ENCODE measurements at regions not wholly inside any gene's neighbourhood (a gene's known extent, or its start where the extent isn't known, plus 50 kb on each side); places are given as distances from the start of the nearest gene placed in this dataset.
A peak's percentile ranks its signal among the peaks of the same experiment; 100 is the strongest.
"Not testable (repeated sequence)": the region's sequence is repeated elsewhere in the genome, so short reads cannot be mapped to it uniquely, and the experiment has no call there.

DNA sequence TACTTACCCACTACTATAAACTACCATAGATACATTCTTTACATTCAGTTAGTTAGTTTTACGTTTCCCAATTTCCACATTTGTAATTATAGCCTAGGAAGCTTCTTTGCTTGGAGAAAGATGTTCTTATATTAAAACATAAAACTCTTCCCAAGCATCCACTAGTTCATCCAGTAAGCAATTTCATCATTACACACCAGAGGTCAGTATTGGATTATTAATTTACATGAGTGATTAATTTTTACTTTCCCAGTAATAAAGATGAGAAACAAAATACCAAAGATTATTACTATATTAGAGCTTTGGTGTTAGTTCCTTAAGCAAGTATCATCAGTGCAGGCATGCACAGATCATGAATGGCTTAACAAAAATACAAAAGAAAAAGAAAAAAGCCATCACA is 518.4 kb downstream of the TUBA3C start:
- not testable (repeated sequence) for DNase-seq (ENCODE audit: low spot score)

DNA sequence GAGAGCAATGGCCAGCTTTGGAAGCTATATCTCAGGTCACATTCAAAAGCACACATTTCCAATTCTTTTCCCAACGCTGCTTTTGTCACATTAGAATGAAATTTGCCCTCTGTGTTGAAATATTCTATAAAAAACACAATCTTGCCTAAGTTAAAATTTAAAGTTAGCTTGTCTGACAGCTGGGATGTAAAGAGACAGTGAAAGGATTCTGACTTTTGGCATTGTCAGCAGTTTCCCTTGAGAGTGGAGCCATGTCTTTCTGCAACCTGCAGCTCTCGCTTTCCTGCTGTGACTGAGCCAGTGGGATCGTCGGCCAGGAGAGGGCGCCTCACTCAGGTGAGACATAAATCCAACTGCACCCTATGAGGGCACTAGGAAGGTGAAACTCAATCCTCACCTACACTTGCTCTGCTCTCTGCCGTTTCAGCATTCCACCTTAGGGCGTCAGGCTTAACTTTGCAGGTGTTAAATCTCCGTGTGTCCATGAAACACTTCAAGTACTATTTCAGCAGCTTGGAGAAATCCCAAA is 537.9 kb downstream of the TUBA3C start:
- DNase-seq (ENCODE audit: low spot score): peak; percentile 8

GRCh38 chr13:18628928-18629327 is 552.7 kb downstream of the TUBA3C start:
- not testable (repeated sequence) for DNase-seq (ENCODE audit: low spot score)

DNA sequence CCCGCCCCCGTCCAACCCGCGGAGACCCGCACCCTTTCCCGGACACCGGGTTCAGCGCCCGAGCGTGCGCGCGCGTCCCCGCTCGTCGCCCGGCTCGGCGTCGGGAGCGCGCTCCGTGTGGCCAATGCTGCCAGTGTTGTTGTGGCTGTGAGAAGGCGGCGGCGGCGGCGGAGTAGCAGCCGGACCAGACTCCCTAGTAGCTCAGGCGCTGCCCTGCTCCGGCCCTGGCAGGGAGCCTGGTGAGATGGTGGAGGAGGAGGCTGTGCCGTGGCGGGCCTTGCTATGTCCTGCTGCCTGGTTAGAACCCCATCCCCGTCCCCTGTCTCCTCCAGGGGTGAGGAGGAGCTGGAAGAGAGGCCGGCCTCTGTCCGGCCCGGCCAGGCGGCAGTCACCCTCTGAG is 553.2 kb downstream of the TUBA3C start:
- DNase-seq (ENCODE audit: low spot score): no peak

DNA sequence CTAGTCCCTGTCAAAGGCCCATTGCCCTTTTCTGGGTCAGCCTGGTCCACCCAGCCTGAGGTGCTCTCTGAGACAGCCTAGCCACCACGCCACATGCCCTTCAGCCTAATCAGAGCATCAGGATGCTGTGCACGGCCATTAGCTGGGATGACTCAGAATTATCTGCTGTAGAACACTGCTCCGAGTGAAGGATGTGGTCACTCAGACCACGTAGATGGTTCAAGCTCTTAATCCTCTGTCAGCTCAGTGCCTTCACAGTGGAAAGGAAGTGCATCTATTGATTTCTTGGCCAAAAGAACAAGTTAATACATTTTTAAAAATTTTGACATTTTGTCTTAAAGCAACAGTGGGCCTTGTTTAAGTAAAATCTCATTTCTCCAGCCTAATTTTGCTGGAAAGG is 557.6 kb downstream of the TUBA3C start:
- not testable (repeated sequence) for DNase-seq (ENCODE audit: low spot score)

DNA sequence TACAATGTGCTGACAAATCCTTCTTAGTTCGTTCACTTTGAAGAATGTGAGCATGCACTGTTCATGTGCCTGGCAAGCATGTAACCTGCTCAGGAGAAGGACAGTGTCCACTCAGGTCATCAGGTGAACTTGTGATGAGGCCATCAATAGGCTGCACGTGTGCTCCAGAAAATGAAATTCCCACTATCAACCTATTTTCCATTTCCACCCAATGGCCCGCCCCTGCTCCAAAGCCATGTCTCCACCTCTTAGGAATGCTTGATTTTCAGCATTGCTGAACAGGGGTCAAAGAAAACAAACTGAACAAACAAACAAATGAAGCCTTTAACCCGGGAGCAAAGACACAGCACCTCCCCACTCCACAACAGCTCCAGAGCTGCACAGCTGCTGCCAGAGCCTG is 563.2 kb downstream of the TUBA3C start:
- DNase-seq (ENCODE audit: low spot score): not testable (repeated sequence)

GRCh38 chr13:18610476-18610875 is 571.1 kb downstream of the TUBA3C start:
- not testable (repeated sequence) for DNase-seq (ENCODE audit: low spot score)

- not testable (repeated sequence) for DNase-seq (ENCODE audit: low spot score)
Observed at GRCh38 chr13:18609371-18609770, 572.3 kb downstream of the TUBA3C start.

- DNase-seq (ENCODE audit: low spot score): not testable (repeated sequence)
Observed at GRCh38 chr13:18608851-18609250, 572.8 kb downstream of the TUBA3C start.

DNA sequence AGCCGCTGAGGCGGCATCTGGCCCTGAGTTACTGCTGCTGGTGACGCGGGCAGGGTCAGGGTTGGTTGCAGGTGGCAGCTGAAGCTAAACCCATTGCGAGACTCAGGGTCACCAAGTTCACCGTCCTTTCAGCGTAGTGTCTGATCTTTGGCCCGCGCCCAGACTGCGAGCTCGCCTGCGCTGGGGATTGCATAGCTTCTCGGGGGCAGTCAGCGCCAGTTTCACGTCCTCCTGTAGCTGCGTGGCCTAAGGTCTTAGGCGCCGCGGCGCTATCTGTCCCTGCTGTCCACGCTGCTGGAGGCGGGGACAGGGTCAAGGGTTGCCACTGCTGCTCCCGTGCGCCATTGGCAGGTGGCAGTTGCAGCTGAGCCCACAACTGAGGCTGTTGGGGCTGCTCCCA is 581.3 kb downstream of the TUBA3C start:
- DNase-seq (ENCODE audit: low spot score): not testable (repeated sequence)

DNA sequence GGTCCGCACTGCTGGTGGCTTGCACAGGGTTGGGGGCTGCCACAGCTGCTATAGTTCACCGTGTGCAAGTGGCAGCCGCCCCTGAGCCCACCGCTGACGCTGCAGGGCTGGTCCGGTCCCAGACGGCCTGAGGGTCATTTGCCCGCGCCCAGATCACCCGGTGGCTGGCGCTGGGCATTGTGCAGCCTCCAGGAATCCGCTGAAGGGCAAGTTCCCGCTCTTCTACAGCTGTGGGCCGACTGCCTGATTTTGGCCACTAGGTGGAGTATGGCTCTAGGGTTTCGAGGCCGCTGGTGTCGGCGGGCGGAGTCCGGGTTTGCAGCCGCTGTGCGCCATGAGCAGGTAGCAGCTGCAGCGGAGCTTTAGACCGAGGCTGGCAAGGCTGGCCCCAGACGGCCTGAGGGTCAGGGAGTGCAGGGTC is 581.8 kb downstream of the TUBA3C start:
- DNase-seq (ENCODE audit: low spot score): not testable (repeated sequence)

GRCh38 chr13:18598543-18598942 is 583.1 kb downstream of the TUBA3C start:
- DNase-seq (ENCODE audit: low spot score): not testable (repeated sequence)

GRCh38 chr13:18597940-18598339 is 583.7 kb downstream of the TUBA3C start:
- not testable (repeated sequence) for DNase-seq (ENCODE audit: low spot score)

DNA sequence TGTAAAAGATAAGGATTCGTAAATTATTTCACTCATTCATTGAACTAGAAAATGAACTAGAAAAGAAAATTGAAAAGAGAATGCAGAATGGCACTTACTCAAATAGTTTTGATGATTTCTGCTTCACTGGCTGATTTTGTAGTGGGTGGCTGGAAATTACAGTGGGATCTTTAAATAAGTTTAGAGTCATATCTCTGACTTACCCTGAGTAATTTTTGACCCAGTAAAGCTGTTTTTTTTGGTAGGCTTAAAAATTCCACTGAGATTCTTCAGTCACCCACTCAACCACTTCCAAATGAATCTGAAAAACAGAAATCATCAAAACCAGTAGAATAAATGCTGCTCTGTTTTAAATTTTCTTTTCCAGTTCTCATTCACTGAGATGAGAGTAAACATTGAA is 604.5 kb downstream of the TUBA3C start:
- DNase-seq (ENCODE audit: low spot score): not testable (repeated sequence)

- not testable (repeated sequence) for DNase-seq (ENCODE audit: low spot score)
Observed at GRCh38 chr13:18567890-18568289, 613.7 kb downstream of the TUBA3C start.
